HUDEP-2 (cell line): ENCODE measurements at regions not wholly inside any gene's neighbourhood (a gene's known extent, or its start where the extent isn't known, plus 50 kb on each side); places are given as distances from the start of the nearest gene placed in this dataset.

Experiments
- DNase-seq, 76 experiments: peaks; one replicate each; lab custom pipeline; 2025; ENCODE audit not compliant: unreplicated experiment in 76 of 76; lab: John Stamatoyannopoulos, UW

- DNase-seq = no peak
These were observed 193.7 kb upstream of the RORA start for GRCh38 chr15:61422773-61423172.

GRCh38 chr15:61421938-61422337, 192.8 kb upstream of the RORA start:
- no peak for DNase-seq

GRCh38 chr15:61421470-61421869, 192.4 kb upstream of the RORA start:
- no peak for DNase-seq

- DNase-seq = no peak
These were observed 191.4 kb upstream of the RORA start for GRCh38 chr15:61420546-61420945.

- no peak for DNase-seq
These were observed 186.6 kb upstream of the RORA start for GRCh38 chr15:61415617-61416120.

GRCh38 chr15:61411902-61412510, 182.9 kb upstream of the RORA start:
- no peak for DNase-seq

- no peak for DNase-seq
These were observed 181.6 kb upstream of the RORA start for GRCh38 chr15:61410662-61411061.

- no peak for DNase-seq
These were observed 175.5 kb upstream of the RORA start for GRCh38 chr15:61404567-61404966.

- DNase-seq = no peak
These were observed 174.8 kb upstream of the RORA start for GRCh38 chr15:61403884-61404283.

GRCh38 chr15:61401903-61402698, 173.0 kb upstream of the RORA start:
- DNase-seq = no peak

GRCh38 chr15:61398310-61398709, 169.2 kb upstream of the RORA start:
- DNase-seq = no peak

- DNase-seq = no peak
These were observed 167.3 kb upstream of the RORA start for GRCh38 chr15:61396235-61396919.

GRCh38 chr15:61393949-61394348, 164.8 kb upstream of the RORA start:
- DNase-seq = no peak

- DNase-seq = no peak
These were observed 164.4 kb upstream of the RORA start for GRCh38 chr15:61393524-61393923.

- DNase-seq = no peak
These were observed 161.0 kb upstream of the RORA start for GRCh38 chr15:61390138-61390537.

GRCh38 chr15:61389334-61390028, 160.4 kb upstream of the RORA start:
- DNase-seq = no peak

GRCh38 chr15:61387675-61388074, 158.6 kb upstream of the RORA start:
- no peak for DNase-seq

GRCh38 chr15:61383421-61383820, 154.3 kb upstream of the RORA start:
- DNase-seq = no peak

- no peak for DNase-seq
These were observed 153.8 kb upstream of the RORA start for GRCh38 chr15:61382927-61383326.

GRCh38 chr15:61381501-61381900, 152.4 kb upstream of the RORA start:
- no peak for DNase-seq

GRCh38 chr15:61380270-61380669, 151.2 kb upstream of the RORA start:
- no peak for DNase-seq
